HEK293 (cell line): ENCODE measurements at regions not wholly inside any gene's neighbourhood (a gene's known extent, or its start where the extent isn't known, plus 50 kb on each side); places are given as distances from the start of the nearest gene placed in this dataset.
"Not testable (repeated sequence)": the region's sequence is repeated elsewhere in the genome, so short reads cannot be mapped to it uniquely, and the experiment has no call there.

ENCODE experiments used
- CTCF ChIA-PET: fragments of 350-600 bp; formaldehyde crosslinking; extraction: SDS; loops from one replicate; lab custom pipeline; 2021; ENCODE audit warnings: antibody characterized with exemption; lab: Yijun Ruan, JAX
- POLR2A ChIA-PET: fragments of 300-600 bp; formaldehyde crosslinking; extraction: SDS; loops from one replicate; lab custom pipeline; 2020; ENCODE audit warnings: antibody characterized with exemption, inconsistent platforms; lab: Yijun Ruan, JAX
- H3K27ac ChIP-seq: fragments of 200-500 bp; sonication (Bioruptor generic); 2 replicates; pipeline ENCODE4 v1.5.1; 2014; ENCODE audit warnings: low read depth, low read length, control low read depth, inconsistent platforms; ENCODE audit errors: extremely low read depth
- H3K36me3 ChIP-seq, 2 experiments: fragments of 200-500 bp in 1 of 2; sonication (Bioruptor generic) in 1 of 2; 1 replicate in 1 of 2; 2 replicates in 1 of 2; pipeline ENCODE4 v1.5.1; 2014 to 2017; ENCODE audit warnings: inconsistent platforms in 2 of 2, low read length in 2 of 2; ENCODE audit not compliant: control insufficient read depth in 2 of 2, insufficient read depth in 1 of 2
- H3K4me1 ChIP-seq: fragments of 200-500 bp; sonication (Bioruptor generic); 2 replicates; pipeline ENCODE4 v1.5.1; 2014; ENCODE audit warnings: mild to moderate bottlenecking, low read length, inconsistent platforms; ENCODE audit not compliant: control insufficient read depth, insufficient read depth
- H3K4me3 ChIP-seq: 2 replicates; pipeline ENCODE4 v1.5.1; 2011; ENCODE audit warnings: low read depth, mild to moderate bottlenecking, control low read depth, low read length, moderate library complexity
- H3K9me3 ChIP-seq: fragments of 200-500 bp; sonication (Bioruptor generic); 2 replicates; pipeline ENCODE4 v1.5.1; 2014; ENCODE audit warnings: low read depth, low read length, inconsistent platforms; ENCODE audit not compliant: control insufficient read depth, insufficient read depth
- ATF2 ChIP-seq: fragments of 450-650 bp; formaldehyde crosslinking; IDR thresholded peaks from 2 replicates; pipeline ENCODE4 v1.5.1; 2016; ENCODE audit warnings: missing biosample characterization, missing genetic modification characterization, low read depth
- BCL11A ChIP-seq: fragments of 450-650 bp; formaldehyde crosslinking; IDR thresholded peaks from 2 replicates; pipeline ENCODE4 v1.5.1; 2016; ENCODE audit warnings: low read depth, missing biosample characterization, missing genetic modification characterization
- BCL11B ChIP-seq: fragments of 450-650 bp; formaldehyde crosslinking; IDR thresholded peaks from 2 replicates; pipeline ENCODE4 v1.5.1; 2016; ENCODE audit warnings: low read depth, missing biosample characterization, missing genetic modification characterization
- GLIS1 ChIP-seq: fragments of 450-650 bp; formaldehyde crosslinking; IDR thresholded peaks from 2 replicates; pipeline ENCODE4 v1.5.1; 2016; ENCODE audit warnings: missing biosample characterization, missing genetic modification characterization
- MZF1 ChIP-seq: fragments of 450-650 bp; formaldehyde crosslinking; IDR thresholded peaks from 2 replicates; pipeline ENCODE4 v1.5.1; 2017; ENCODE audit warnings: missing biosample characterization, missing genetic modification characterization, borderline replicate concordance
- ZNF174 ChIP-seq: fragments of 450-650 bp; formaldehyde crosslinking; IDR thresholded peaks from 2 replicates; pipeline ENCODE4 v1.5.0; 2017; ENCODE audit warnings: missing biosample characterization, mild to moderate bottlenecking, missing genetic modification characterization
- ZNF26 ChIP-seq: fragments of 450-650 bp; formaldehyde crosslinking; IDR thresholded peaks from 2 replicates; pipeline ENCODE4 v1.5.1; 2016; ENCODE audit warnings: missing biosample characterization, missing genetic modification characterization
- ZNF394 ChIP-seq: fragments of 450-650 bp; formaldehyde crosslinking; IDR thresholded peaks from 2 replicates; pipeline ENCODE4 v1.5.1; 2016; ENCODE audit warnings: missing biosample characterization, missing genetic modification characterization, mild to moderate bottlenecking, moderate library complexity, borderline replicate concordance
- ZNF776 ChIP-seq: fragments of 450-650 bp; formaldehyde crosslinking; IDR thresholded peaks from 2 replicates; pipeline ENCODE4 v1.5.0; 2017; ENCODE audit warnings: missing biosample characterization, missing genetic modification characterization, borderline replicate concordance
- ZNF843 ChIP-seq: fragments of 450-650 bp; formaldehyde crosslinking; IDR thresholded peaks from 2 replicates; pipeline ENCODE4 v1.5.1; 2016; ENCODE audit warnings: missing biosample characterization, missing genetic modification characterization
- ZXDB ChIP-seq: fragments of 450-650 bp; formaldehyde crosslinking; IDR thresholded peaks from 2 replicates; pipeline ENCODE4 v1.5.1; 2016; ENCODE audit warnings: missing biosample characterization, missing genetic modification characterization

- TF ChIP-seq BCL11B (tag by site-specific recombination): no peak
- no peak for TF ChIP-seq ZNF776 (tag by site-specific recombination)
These were observed 272.4 kb upstream of the CELF2 start (continued) for GRCh38 chr10:10745291-10745690.

GRCh38 chr10:10755490-10755889 lies 262.2 kb upstream of the CELF2 start:
- Histone ChIP-seq H3K36me3 (no peaks in the 10 kb centered on the region), H3K4me1 (no peaks in the 10 kb centered on the region), H3K9me3 (no peaks in the 10 kb centered on the region), H3K27ac (no peak overlapping the region), H3K4me3 (no peak overlapping the region)
- POLR2A ChIA-PET: no interaction called here
- no peak for TF ChIP-seq ZXDB (tag by site-specific recombination)
- TF ChIP-seq ZNF843 (tag by site-specific recombination): no peak
- CTCF ChIA-PET: no interaction called here

GRCh38 chr10:10758306-10758705 lies 259.4 kb upstream of the CELF2 start:
- CTCF ChIA-PET: no interaction called here

GRCh38 chr10:10759806-10760205 lies 257.9 kb upstream of the CELF2 start:
- H3K4me3 ChIP-seq, H3K27ac ChIP-seq, H3K9me3 ChIP-seq, H3K36me3 ChIP-seq, H3K4me1 ChIP-seq, CTCF ChIA-PET, POLR2A ChIA-PET: not testable (repeated sequence)

More at GRCh38 chr10:10758306-10758705, 259.4 kb upstream of the CELF2 start:
- Histone ChIP-seq H3K9me3 (no peaks in the 10 kb centered on the region), H3K36me3 (no peaks in the 10 kb centered on the region), H3K4me3 (no peak overlapping the region), H3K27ac (no peak overlapping the region), H3K4me1 (no peaks in the 10 kb centered on the region)
- TF ChIP-seq ZNF394 (tag by site-specific recombination) (no peak), GLIS1 (tag by site-specific recombination) (peak; percentile 85)
- POLR2A ChIA-PET: no interaction called here

GRCh38 chr10:10765017-10765416 lies 252.7 kb upstream of the CELF2 start:
- Histone ChIP-seq H3K9me3 (no peaks in the 10 kb centered on the region), H3K27ac (no peak overlapping the region), H3K4me1 (no peaks in the 10 kb centered on the region), H3K4me3 (no peak overlapping the region), H3K36me3 (no peaks in the 10 kb centered on the region)
- POLR2A ChIA-PET: no interaction called here
- CTCF ChIA-PET: interaction anchor here (0.6 kb wide), 1 partner anchor 14 kb away, joined by 3 read pairs; no protein-coding TSS in a partner anchor
- TF ChIP-seq MZF1 (tag by site-specific recombination): no peak
- no peak for TF ChIP-seq BCL11A (tag by site-specific recombination)
- no peak for TF ChIP-seq ZNF174 (tag by site-specific recombination)
- no peak for TF ChIP-seq ATF2 (tag by site-specific recombination)
- TF ChIP-seq ZNF26 (tag by site-specific recombination): no peak
